CD4-positive, alpha-beta T cell treated with Interleukin-4 for 4 hours (primary cell): ENCODE measurements at regions not wholly inside any gene's neighbourhood (a gene's known extent, or its start where the extent isn't known, plus 50 kb on each side); places are given as distances from the start of the nearest gene placed in this dataset.
"Not testable (repeated sequence)": the region's sequence is repeated elsewhere in the genome, so short reads cannot be mapped to it uniquely, and the experiment has no call there.

ENCODE experiments used
- DNase-seq: peaks from one replicate; pipeline ENCODE4 v3.0.0-alpha.2; 2020

GRCh38 chr14:81584495-81584894, 50.8 kb upstream of the SEL1L start:
- no peak for DNase-seq

- DNase-seq = no peak
These were observed 55.9 kb upstream of the SEL1L start for GRCh38 chr14:81589381-81590065.

GRCh38 chr14:81591266-81591665, 57.6 kb upstream of the SEL1L start:
- no peak for DNase-seq

GRCh38 chr14:81594012-81594411, 60.4 kb upstream of the SEL1L start:
- no peak for DNase-seq

GRCh38 chr14:81605660-81606059, 72.0 kb upstream of the SEL1L start:
- no peak for DNase-seq

GRCh38 chr14:81613341-81614045, 79.8 kb upstream of the SEL1L start:
- no peak for DNase-seq

- DNase-seq = not testable (repeated sequence)
These were observed 80.6 kb upstream of the SEL1L start for GRCh38 chr14:81614302-81614701.

GRCh38 chr14:81618695-81619094, 85.0 kb upstream of the SEL1L start:
- DNase-seq = no peak

- no peak for DNase-seq
These were observed 86.2 kb upstream of the SEL1L start for GRCh38 chr14:81619816-81620215.

GRCh38 chr14:81623771-81624396, 90.2 kb upstream of the SEL1L start:
- not testable (repeated sequence) for DNase-seq

- DNase-seq = no peak
These were observed 91.7 kb upstream of the SEL1L start for GRCh38 chr14:81625343-81625742.

GRCh38 chr14:81632157-81632556, 98.5 kb upstream of the SEL1L start:
- DNase-seq = no peak

- no peak for DNase-seq
These were observed 99.8 kb upstream of the SEL1L start for GRCh38 chr14:81633496-81633895.

GRCh38 chr14:81637639-81638038, 104.0 kb upstream of the SEL1L start:
- no peak for DNase-seq

- no peak for DNase-seq
These were observed 105.1 kb upstream of the SEL1L start for GRCh38 chr14:81638656-81639280.

GRCh38 chr14:81653626-81654025, 120.0 kb upstream of the SEL1L start:
- DNase-seq = no peak

- DNase-seq = no peak
These were observed 122.0 kb upstream of the SEL1L start for GRCh38 chr14:81655423-81656314.

GRCh38 chr14:81656811-81657210, 123.2 kb upstream of the SEL1L start:
- no peak for DNase-seq

GRCh38 chr14:81662066-81662465, 128.4 kb upstream of the SEL1L start:
- DNase-seq = no peak

GRCh38 chr14:81662570-81663197, 129.0 kb upstream of the SEL1L start:
- no peak for DNase-seq

GRCh38 chr14:81668626-81669274, 135.1 kb upstream of the SEL1L start:
- no peak for DNase-seq

GRCh38 chr14:81669308-81669707, 135.7 kb upstream of the SEL1L start:
- DNase-seq = no peak
